Esophagus muscularis mucosa (tissue), 4 donors: ENCODE measurements at regions not wholly inside any gene's neighbourhood (a gene's known extent, or its start where the extent isn't known, plus 50 kb on each side); places are given as distances from the start of the nearest gene placed in this dataset.

Experiments
- DNase-seq: peaks from one replicate; pipeline ENCODE4 v3.0.0-alpha.2; 2017; ENCODE audit errors: extremely low spot score
- H3K27ac ChIP-seq, 4 donors: fragments of 200-600 bp; sonication (generic); replicated peaks in 1 of 4; 1 replicate in 3 of 4; 2 replicates in 1 of 4; pipeline ENCODE4 v1.5.1; 2016 to 2019; ENCODE audit warnings: mild to moderate bottlenecking in 1 of 4
- H3K27me3 ChIP-seq, 4 donors: fragments of 200-600 bp; sonication (generic); one replicate each; pipeline versions ENCODE4 v1.5.1 to v1.6.0; 2016 to 2019
- H3K36me3 ChIP-seq, 4 donors: fragments of 200-600 bp; sonication (generic); one replicate each; pipeline ENCODE4 v1.5.1; 2016 to 2019
- H3K4me1 ChIP-seq, 4 donors: fragments of 200-600 bp; sonication (generic); one replicate each; pipeline ENCODE4 v1.5.1; 2016 to 2019
- H3K4me3 ChIP-seq, 4 donors: fragments of 200-600 bp; sonication (generic); 1 replicate in 2 of 4; 2 replicates in 2 of 4; pipeline ENCODE4 v1.5.1; 2016 to 2019; ENCODE audit warnings: mild to moderate bottlenecking in 4 of 4, moderate library complexity in 1 of 4
- H3K9me3 ChIP-seq, 4 donors: fragments of 200-600 bp; sonication (generic); 1 replicate in 3 of 4; 2 replicates in 1 of 4; pipeline ENCODE4 v1.5.1; 2016 to 2019
- CTCF ChIP-seq, 3 experiments: fragments of 200-600 bp in 2 of 3; fragments of 450-650 bp in 1 of 3; sonication (generic) in 2 of 3; IDR thresholded peaks; one replicate each; pipeline ENCODE4 v1.5.1; 2017 to 2019; ENCODE audit warnings: antibody characterized with exemption in 3 of 3, mild to moderate bottlenecking in 2 of 3, moderate library complexity in 1 of 3
- EP300 ChIP-seq: sonication (generic); formaldehyde crosslinking; IDR thresholded peaks from one replicate; pipeline ENCODE4 v1.6.1; 2017; ENCODE audit warnings: antibody characterized with exemption
- POLR2A ChIP-seq: fragments of 450-650 bp; IDR thresholded peaks from one replicate; pipeline ENCODE4 v1.6.1; 2017; ENCODE audit warnings: antibody characterized with exemption, moderate library complexity, mild to moderate bottlenecking, low read depth
- POLR2AphosphoS5 ChIP-seq, 2 donors: sonication (generic); formaldehyde crosslinking; IDR thresholded peaks; one replicate each; pipeline ENCODE4 v1.6.1; 2017; ENCODE audit warnings: antibody characterized with exemption in 2 of 2
- WGBS: methylation state at CpG from one replicate; pipeline ENCODE4 v1.1.5; 2018; 5-methylcytosine and 5-hydroxymethylcytosine counted together
- intact Hi-C: fragments of 100-400 bp; cut with DNase I; formaldehyde crosslinking; loops from one replicate; pipeline ENCODE4 v1.15.1; 2023

DNA sequence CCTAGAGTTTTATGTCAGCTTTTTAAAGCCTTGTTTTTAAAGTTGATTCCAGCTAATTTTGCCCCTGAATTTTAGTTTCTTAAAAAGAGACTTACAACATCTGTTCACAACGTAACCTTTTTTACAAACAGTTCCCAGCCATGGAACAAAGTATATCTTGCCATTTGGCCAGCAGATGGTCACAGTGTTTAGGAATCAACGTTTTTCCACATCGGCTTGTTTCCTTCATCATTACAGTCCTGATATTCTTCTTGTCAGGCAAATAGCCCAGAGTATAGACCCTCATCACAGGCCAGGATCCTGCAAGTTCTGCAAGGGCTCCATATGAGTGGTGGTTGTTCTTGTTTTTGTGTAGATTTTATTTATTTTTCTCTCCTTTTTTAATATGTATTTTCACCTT is 341.7 kb upstream of the HTR1E start:
- TF ChIP-seq CTCF (IDR thresholded peaks at IDR 0.05) = no peak
- TF ChIP-seq POLR2A = no peak
- no peak for TF ChIP-seq EP300
- TF ChIP-seq POLR2AphosphoS5 (IDR thresholded peaks at IDR 0.05) = no peak
- H3K36me3 ChIP-seq = no peaks in the 10 kb centered on the region
- H3K4me1 ChIP-seq = peaks cover 0 to 16% (median 6%) of the 10 kb centered on the region in 4 donors
- intact Hi-C loops = no loop called here
- no peaks in the 10 kb centered on the region for H3K9me3 ChIP-seq
- no peak overlapping the region for H3K27ac ChIP-seq
- no peak for DNase-seq
- no peaks in the 10 kb centered on the region for H3K27me3 ChIP-seq
- WGBS = 35% methylated on average over 3 of the region's 3 CpGs
- H3K4me3 ChIP-seq = no peak overlapping the region

- TF ChIP-seq CTCF (IDR thresholded peaks at IDR 0.05) = no peak
- no peak for TF ChIP-seq POLR2A
- TF ChIP-seq EP300 = no peak
- no peak for TF ChIP-seq POLR2AphosphoS5 (IDR thresholded peaks at IDR 0.05)
Observed at GRCh38 chr6:86586195-86586594, 351.1 kb upstream of the HTR1E start.

GRCh38 chr6:86581833-86582232 is 355.5 kb upstream of the HTR1E start:
- peaks cover 0 to 34% (median 20%) of the 10 kb centered on the region in 4 donors for H3K9me3 ChIP-seq
- TF ChIP-seq POLR2AphosphoS5 (IDR thresholded peaks at IDR 0.05) (no peak), POLR2A (no peak), EP300 (no peak), CTCF (IDR thresholded peaks at IDR 0.05) (no peak)
- WGBS = 100% methylated on average over 3 of the region's 3 CpGs
- no peak overlapping the region for H3K27ac ChIP-seq
- no peak overlapping the region for H3K4me3 ChIP-seq
- H3K36me3 ChIP-seq = no peaks in the 10 kb centered on the region
- H3K27me3 ChIP-seq = no peaks in the 10 kb centered on the region
- intact Hi-C loops = no loop called here
- no peaks in the 10 kb centered on the region for H3K4me1 ChIP-seq
- DNase-seq = no peak

More at GRCh38 chr6:86586195-86586594, 351.1 kb upstream of the HTR1E start:
- no peaks in the 10 kb centered on the region for H3K27me3 ChIP-seq
- no peak overlapping the region for H3K4me3 ChIP-seq
- H3K36me3 ChIP-seq = no peaks in the 10 kb centered on the region
- no peak for DNase-seq
- peaks cover 0 to 27% (median 16%) of the 10 kb centered on the region in 4 donors for H3K9me3 ChIP-seq
- H3K27ac ChIP-seq = no peak overlapping the region
- intact Hi-C loops = no loop called here
- H3K4me1 ChIP-seq = no peaks in the 10 kb centered on the region
- WGBS = 83% methylated on average over 4 of the region's 4 CpGs

DNA sequence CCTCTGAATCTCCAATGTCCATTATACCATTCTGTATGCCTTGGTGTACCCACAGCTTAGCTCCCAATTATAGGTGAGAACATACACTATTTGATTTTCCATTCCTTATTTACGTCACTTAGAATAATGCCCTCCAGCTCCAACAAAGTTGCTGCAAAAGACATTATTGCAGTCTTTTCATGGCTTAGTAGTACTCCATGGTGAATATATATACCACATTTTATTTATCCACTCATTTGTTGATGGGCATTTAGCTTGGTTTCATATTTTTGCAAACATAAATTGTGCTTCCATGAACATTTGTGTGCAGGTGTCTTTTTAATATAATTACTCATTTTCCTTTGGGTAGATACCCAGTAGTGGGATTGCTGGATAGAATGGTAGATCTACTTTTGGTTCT is 374.1 kb upstream of the HTR1E start:
- Histone ChIP-seq H3K27me3 (no peaks in the 10 kb centered on the region), H3K9me3 (peaks cover 0 to 3% (median 0%) of the 10 kb centered on the region in 4 donors), H3K27ac (no peak overlapping the region), H3K36me3 (no peaks in the 10 kb centered on the region), H3K4me3 (no peak overlapping the region), H3K4me1 (no peaks in the 10 kb centered on the region)
- intact Hi-C loops = no loop called here
- TF ChIP-seq POLR2A (no peak), POLR2AphosphoS5 (IDR thresholded peaks at IDR 0.05) (no peak), CTCF (IDR thresholded peaks at IDR 0.05) (no peak)
- WGBS = 94% methylated on average over 1 of the region's 1 CpG
- DNase-seq = no peak

DNA sequence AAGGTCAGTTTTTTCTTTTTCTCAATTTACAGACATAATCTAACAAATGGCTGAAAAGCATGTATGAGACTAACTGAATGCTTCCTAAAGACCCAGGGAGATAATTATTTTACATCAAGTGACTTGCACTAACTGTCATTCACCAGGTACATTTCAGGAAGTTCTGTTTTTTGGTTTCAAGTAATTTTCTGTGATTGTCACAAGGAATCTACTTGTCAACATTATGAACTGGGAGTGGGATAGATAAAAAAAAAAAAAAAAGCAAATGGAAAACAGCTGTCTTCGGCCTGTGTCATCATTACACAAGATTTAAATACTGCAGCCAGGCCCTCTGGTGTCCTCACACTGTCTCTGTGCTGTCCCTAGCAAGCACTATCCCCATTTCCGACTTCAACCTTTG is 379.0 kb upstream of the HTR1E start:
- DNase-seq = no peak
- TF ChIP-seq POLR2A = no peak
- TF ChIP-seq POLR2AphosphoS5 (IDR thresholded peaks at IDR 0.05) = no peak
- TF ChIP-seq EP300 = no peak
- TF ChIP-seq CTCF (IDR thresholded peaks at IDR 0.05) = no peak
- Histone ChIP-seq H3K27ac (no peak overlapping the region), H3K4me1 (no peaks in the 10 kb centered on the region), H3K27me3 (no peaks in the 10 kb centered on the region), H3K9me3 (peaks cover 0 to 3% (median 0%) of the 10 kb centered on the region in 4 donors), H3K4me3 (no peak overlapping the region), H3K36me3 (no peaks in the 10 kb centered on the region)
- 75% methylated on average over 2 of the region's 2 CpGs for WGBS
- intact Hi-C loops = no loop called here
